K562 (cell line): ENCODE measurements at regions not wholly inside any gene's neighbourhood (a gene's known extent, or its start where the extent isn't known, plus 50 kb on each side); places are given as distances from the start of the nearest gene placed in this dataset.

Source experiments
- ATAC-seq: fragments of 200-7000 bp; cut with Tn5 transposase; 3 replicates; pipeline ENCODE4 v1.9.1; 2020; ENCODE audit warnings: moderate library complexity
- BruUV-seq: library from RNA; stranded (reverse); fragments of 400-500 nt; replicated peaks from 2 replicates; lab custom pipeline; 2021; lab: Mats Ljungman, UMichigan
- CTCF ChIA-PET: fragments of 300-600 bp; formaldehyde crosslinking; extraction: SDS; loops from one replicate; lab custom pipeline; 2021; ENCODE audit warnings: low intra/inter-chr PET ratio; lab: Yijun Ruan, JAX
- POLR2A ChIA-PET: fragments of 300-600, 350-650 bp; sonication (Branson Sonifier 250); formaldehyde crosslinking; extraction: SDS; loops from one replicate; lab custom pipeline; 2021; ENCODE audit warnings: antibody characterized with exemption, inconsistent platforms; lab: Yijun Ruan, JAX
- DNase-seq, 4 experiments: peaks; one replicate each; pipeline versions ENCODE4 v3.0.0 to v3.0.0-alpha.2; 2011 to 2018; ENCODE audit warnings: low spot score in 3 of 4, mixed read lengths in 3 of 4; ENCODE audit errors: extremely low read depth in 1 of 4
- FAIRE-seq: peaks from 2 replicates; lab custom pipeline; 2011; peaks lifted over from hg19 to GRCh38; lab: Jason Lieb, UNC
- H2AFZ ChIP-seq: 2 replicates; pipeline ENCODE4 v1.6.0; 2011; ENCODE audit warnings: low read depth, low read length, control low read depth, inconsistent platforms
- H3K27ac ChIP-seq: fragments of 200-600 bp; 3 replicates; pipeline ENCODE4 v1.8.0; 2011; ENCODE audit warnings: low read depth, mild to moderate bottlenecking, control low read depth, inconsistent platforms, low read length, moderate library complexity, mixed read lengths; ENCODE audit errors: extremely low read depth
- H3K27me3 ChIP-seq, 2 experiments: fragments of 300-600 bp in 1 of 2; 2 replicates in 1 of 2; 3 replicates in 1 of 2; pipeline versions ENCODE4 v1.6.0 to v1.8.0; 2011; ENCODE audit warnings: inconsistent platforms in 2 of 2, low read length in 2 of 2, mild to moderate bottlenecking in 1 of 2, mixed read lengths in 1 of 2, moderate library complexity in 1 of 2; ENCODE audit not compliant: control insufficient read depth in 2 of 2, insufficient read depth in 2 of 2
- H3K36me3 ChIP-seq: fragments of 300-600 bp; 3 replicates; pipeline ENCODE4 v1.8.0; 2011; ENCODE audit warnings: mild to moderate bottlenecking, low read length, inconsistent platforms; ENCODE audit not compliant: control insufficient read depth, insufficient read depth
- H3K4me1 ChIP-seq, 2 experiments: fragments of 200-600 bp in 1 of 2; replicated peaks in 1 of 2; 2 replicates in 1 of 2; 3 replicates in 1 of 2; pipeline versions ENCODE4 v1.5.1 to v1.8.0; 2011; ENCODE audit warnings: inconsistent platforms in 2 of 2, low read length in 2 of 2, mild to moderate bottlenecking in 1 of 2, mixed read lengths in 1 of 2, moderate library complexity in 1 of 2; ENCODE audit not compliant: control insufficient read depth in 2 of 2, insufficient read depth in 2 of 2
- H3K4me2 ChIP-seq: 2 replicates; pipeline ENCODE4 v1.6.1; 2011; ENCODE audit warnings: low read length, control low read depth, inconsistent platforms, mixed read lengths; ENCODE audit not compliant: insufficient read depth
- H3K4me3 ChIP-seq: fragments of 200-600 bp; sonication (generic), shearing (Covaris generic); 2 replicates; pipeline ENCODE4 v1.5.1; 2016; ENCODE audit warnings: control low read depth, inconsistent platforms
- H3K79me2 ChIP-seq: fragments of 200-600 bp; 3 replicates; pipeline ENCODE4 v1.8.0; 2011; ENCODE audit warnings: low read length, inconsistent platforms; ENCODE audit not compliant: control insufficient read depth, insufficient read depth
- H3K9ac ChIP-seq, 2 experiments: 2 replicates each; pipeline versions ENCODE4 v1.6.0 to v1.6.1; 2011; ENCODE audit warnings: low read depth in 2 of 2, low read length in 2 of 2, control low read depth in 1 of 2, inconsistent platforms in 1 of 2, mild to moderate bottlenecking in 1 of 2, mixed read lengths in 1 of 2; ENCODE audit not compliant: insufficient read depth in 1 of 2
- H3K9me1 ChIP-seq: one replicate; pipeline ENCODE4 v1.6.0; 2011; ENCODE audit warnings: inconsistent platforms, mild to moderate bottlenecking, low read length, moderate library complexity; ENCODE audit not compliant: control insufficient read depth, insufficient read depth
- H3K9me3 ChIP-seq: replicated peaks from 2 replicates; pipeline ENCODE4 v1.5.1; 2011; ENCODE audit warnings: low read depth, low read length, inconsistent platforms; ENCODE audit not compliant: control insufficient read depth, insufficient read depth
- H4K20me1 ChIP-seq: replicated peaks from 2 replicates; pipeline ENCODE4 v1.6.1; 2011; ENCODE audit warnings: low read length, inconsistent platforms, mixed read lengths; ENCODE audit not compliant: control insufficient read depth, insufficient read depth
- CREM ChIP-seq: IDR thresholded peaks from 2 replicates; pipeline ENCODE4 v1.6.1; 2014; ENCODE audit warnings: antibody characterized with exemption, low read depth
- HNRNPLL ChIP-seq: fragments of 200-400 bp; formaldehyde crosslinking; IDR thresholded peaks from 2 replicates; pipeline ENCODE4 v1.6.1; 2017; ENCODE audit warnings: low read length, low read depth, mild to moderate bottlenecking; ENCODE audit not compliant: poor library complexity, severe bottlenecking
- MCM3 ChIP-seq: fragments of 450-650 bp; IDR thresholded peaks from 2 replicates; pipeline ENCODE4 v1.6.1; 2016
- NR2C2 ChIP-seq, 2 experiments: fragments of 200-800 bp in 1 of 2; sonication (Bioruptor generic) in 1 of 2; sonication (generic) in 1 of 2; formaldehyde crosslinking in 1 of 2; IDR thresholded peaks; 2 replicates each; pipeline versions ENCODE4 v1.6.1 to v1.8.0; 2016 to 2022; ENCODE audit warnings: mild to moderate bottlenecking in 1 of 2, missing compliant biosample characterization in 1 of 2, missing genetic modification characterization in 1 of 2, missing genetic modification reagents in 1 of 2
- RCOR1 ChIP-seq, 2 experiments: IDR thresholded peaks; 2 replicates each; pipeline ENCODE4 v1.6.1; 2012; ENCODE audit warnings: low read depth in 2 of 2, low read length in 2 of 2, borderline replicate concordance in 1 of 2, improper control_type of control experiment in 1 of 2
- ZBTB1 ChIP-seq: sonication (generic); formaldehyde crosslinking; IDR thresholded peaks from 2 replicates; pipeline ENCODE4 v1.8.1; 2023; ENCODE audit warnings: missing genetic modification reagents, low read depth, mild to moderate bottlenecking, borderline replicate concordance
- WGBS: fragments of 100-300 bp; shearing (Covaris generic); methylation state at CpG from one replicate; pipeline ENCODE4 v1.1.6; 2016; ENCODE audit warnings: low coverage, mixed read lengths; ENCODE audit not compliant: insufficient coverage; ENCODE audit errors: missing lambda C conversion rate; 5-methylcytosine and 5-hydroxymethylcytosine counted together
- in situ Hi-C: fragments of 300-500 bp; cut with MboI; formaldehyde crosslinking; loops from 4 replicates; pipeline ENCODE4 v1.15.0; 2018; ENCODE audit warnings: inconsistent platforms, mixed read lengths
- intact Hi-C: fragments of 100-400 bp; cut with micrococcal nuclease; formaldehyde crosslinking; loops from 2 replicates; pipeline ENCODE4 v1.14.2; 2022
- TF ChIP-seq, protein P1 (sequence below): sonication (generic); formaldehyde crosslinking; IDR thresholded peaks from 2 replicates; pipeline ENCODE4 v1.4.0; 2020; ENCODE audit warnings: mild to moderate bottlenecking, missing genetic modification reagents
- TF ChIP-seq, protein P2 (sequence below): sonication (generic); formaldehyde crosslinking; IDR thresholded peaks from 2 replicates; pipeline ENCODE4 v1.8.1; 2023; ENCODE audit warnings: mild to moderate bottlenecking, missing genetic modification reagents
- TF ChIP-seq, protein P3 (sequence below): fragments of 450-650 bp; formaldehyde crosslinking; IDR thresholded peaks from 2 replicates; pipeline ENCODE4 v1.4.0; 2022; ENCODE audit warnings: mild to moderate bottlenecking, moderate library complexity

DNA sequence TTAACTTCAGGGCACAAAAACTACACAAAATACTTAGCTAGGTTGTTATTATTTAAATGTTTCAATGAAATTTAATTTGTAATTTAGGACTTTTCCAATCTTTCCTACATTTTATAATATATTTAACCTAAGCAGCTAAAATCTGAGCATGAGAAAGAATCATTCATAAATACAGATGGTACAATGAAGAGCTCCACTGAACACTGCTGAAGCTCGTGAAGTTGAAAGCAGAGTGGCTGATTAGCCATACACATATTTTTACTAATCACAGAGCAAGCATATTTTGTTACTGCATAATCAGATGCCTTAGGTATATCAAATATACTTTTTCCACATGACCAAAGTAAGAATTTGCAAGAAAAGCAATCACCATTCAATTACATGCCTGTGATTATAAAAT, 184.9 kb upstream of the ETAA1 start:
- in situ Hi-C loops: no loop called here
- no peak for TF ChIP-seq NR2C2 (CRISPR knock-in tag; IDR thresholded peaks at IDR 0.05)
- no peak for TF ChIP-seq NR2C2 (tag; IDR thresholded peaks at IDR 0.05)
- TF ChIP-seq, protein P1, sequence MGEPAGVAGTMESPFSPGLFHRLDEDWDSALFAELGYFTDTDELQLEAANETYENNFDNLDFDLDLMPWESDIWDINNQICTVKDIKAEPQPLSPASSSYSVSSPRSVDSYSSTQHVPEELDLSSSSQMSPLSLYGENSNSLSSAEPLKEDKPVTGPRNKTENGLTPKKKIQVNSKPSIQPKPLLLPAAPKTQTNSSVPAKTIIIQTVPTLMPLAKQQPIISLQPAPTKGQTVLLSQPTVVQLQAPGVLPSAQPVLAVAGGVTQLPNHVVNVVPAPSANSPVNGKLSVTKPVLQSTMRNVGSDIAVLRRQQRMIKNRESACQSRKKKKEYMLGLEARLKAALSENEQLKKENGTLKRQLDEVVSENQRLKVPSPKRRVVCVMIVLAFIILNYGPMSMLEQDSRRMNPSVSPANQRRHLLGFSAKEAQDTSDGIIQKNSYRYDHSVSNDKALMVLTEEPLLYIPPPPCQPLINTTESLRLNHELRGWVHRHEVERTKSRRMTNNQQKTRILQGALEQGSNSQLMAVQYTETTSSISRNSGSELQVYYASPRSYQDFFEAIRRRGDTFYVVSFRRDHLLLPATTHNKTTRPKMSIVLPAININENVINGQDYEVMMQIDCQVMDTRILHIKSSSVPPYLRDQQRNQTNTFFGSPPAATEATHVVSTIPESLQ (CRISPR knock-in tag): no peak
- no peak for TF ChIP-seq ZBTB1
- no peak for TF ChIP-seq RCOR1 (IDR thresholded peaks at IDR 0.05; ENCODE audit: borderline replicate concordance in 1 of 2, low read depth in 2 of 2, low read length in 2 of 2)
- TF ChIP-seq, protein P2, sequence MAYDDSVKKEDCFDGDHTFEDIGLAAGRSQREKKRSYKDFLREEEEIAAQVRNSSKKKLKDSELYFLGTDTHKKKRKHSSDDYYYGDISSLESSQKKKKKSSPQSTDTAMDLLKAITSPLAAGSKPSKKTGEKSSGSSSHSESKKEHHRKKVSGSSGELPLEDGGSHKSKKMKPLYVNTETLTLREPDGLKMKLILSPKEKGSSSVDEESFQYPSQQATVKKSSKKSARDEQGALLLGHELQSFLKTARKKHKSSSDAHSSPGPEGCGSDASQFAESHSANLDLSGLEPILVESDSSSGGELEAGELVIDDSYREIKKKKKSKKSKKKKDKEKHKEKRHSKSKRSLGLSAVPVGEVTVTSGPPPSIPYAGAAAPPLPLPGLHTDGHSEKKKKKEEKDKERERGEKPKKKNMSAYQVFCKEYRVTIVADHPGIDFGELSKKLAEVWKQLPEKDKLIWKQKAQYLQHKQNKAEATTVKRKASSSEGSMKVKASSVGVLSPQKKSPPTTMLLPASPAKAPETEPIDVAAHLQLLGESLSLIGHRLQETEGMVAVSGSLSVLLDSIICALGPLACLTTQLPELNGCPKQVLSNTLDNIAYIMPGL (CRISPR knock-in tag): no peak
- no peak for TF ChIP-seq MCM3
- TF ChIP-seq CREM: no peak
- TF ChIP-seq, protein P3, sequence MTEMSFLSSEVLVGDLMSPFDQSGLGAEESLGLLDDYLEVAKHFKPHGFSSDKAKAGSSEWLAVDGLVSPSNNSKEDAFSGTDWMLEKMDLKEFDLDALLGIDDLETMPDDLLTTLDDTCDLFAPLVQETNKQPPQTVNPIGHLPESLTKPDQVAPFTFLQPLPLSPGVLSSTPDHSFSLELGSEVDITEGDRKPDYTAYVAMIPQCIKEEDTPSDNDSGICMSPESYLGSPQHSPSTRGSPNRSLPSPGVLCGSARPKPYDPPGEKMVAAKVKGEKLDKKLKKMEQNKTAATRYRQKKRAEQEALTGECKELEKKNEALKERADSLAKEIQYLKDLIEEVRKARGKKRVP (CRISPR knock-in tag): no peak
- TF ChIP-seq HNRNPLL: no peak
- TF ChIP-seq, all 486 proteins: peak for 0
- Histone ChIP-seq H3K79me2 (no peaks in the 10 kb centered on the region), H3K9me1 (no peaks in the 10 kb centered on the region), H3K9me3 (no peaks in the 10 kb centered on the region), H3K9ac (no peak overlapping the region), H3K4me1 (no peaks in the 10 kb centered on the region), H3K4me3 (no peak overlapping the region), H3K36me3 (no peaks in the 10 kb centered on the region), H2AFZ (no peak overlapping the region), H3K27ac (no peak overlapping the region), H4K20me1 (no peaks in the 10 kb centered on the region), H3K27me3 (no peaks in the 10 kb centered on the region), H3K4me2 (no peak overlapping the region)
- ATAC-seq (no peak), FAIRE-seq (no peak), DNase-seq (no peak)
- BruUV-seq: no TSS peak
- ChIA-PET CTCF (no interaction called here), POLR2A (no interaction called here)
- intact Hi-C loops: no loop called here
- 0% methylated on average over 1 of the region's 1 CpG for WGBS
